ENCODE measurements at regions not wholly inside any gene's neighbourhood (a gene's known extent, or its start where the extent isn't known, plus 50 kb on each side); places are given as distances from the start of the nearest gene placed in this dataset.

GRCh38 chr2:123901256-123901655, 123.8 kb upstream of the CNTNAP5 start:
- H3K4me3 ChIP-seq (ENCODE audit: low read depth, low read length) = no peak overlapping the region
- DNase-seq (ENCODE audit: low read depth) = no peak
- TF ChIP-seq MYC (IDR thresholded peaks at IDR 0.05; ENCODE audit: low read depth, low read length) = no peak
- no peak for TF ChIP-seq POLR2A (IDR thresholded peaks at IDR 0.05; ENCODE audit: extremely low read depth, insufficient read length)
- no peak for TF ChIP-seq MAX (IDR thresholded peaks at IDR 0.05; ENCODE audit: low read depth, low read length)
- TF ChIP-seq CTCF (IDR thresholded peaks at IDR 0.05; ENCODE audit: low read depth, low read length) = no peak

- no peak overlapping the region for H3K4me3 ChIP-seq (ENCODE audit: low read depth, low read length)
- TF ChIP-seq POLR2A (IDR thresholded peaks at IDR 0.05; ENCODE audit: extremely low read depth, insufficient read length) (no peak), MYC (IDR thresholded peaks at IDR 0.05; ENCODE audit: low read depth, low read length) (no peak), MAX (IDR thresholded peaks at IDR 0.05; ENCODE audit: low read depth, low read length) (no peak), CTCF (IDR thresholded peaks at IDR 0.05; ENCODE audit: low read depth, low read length) (no peak)
- DNase-seq (ENCODE audit: low read depth) = no peak
Measured at GRCh38 chr2:123906361-123906760, 118.7 kb upstream of the CNTNAP5 start.

- TF ChIP-seq POLR2A (IDR thresholded peaks at IDR 0.05; ENCODE audit: extremely low read depth, insufficient read length) = no peak
- TF ChIP-seq CTCF (IDR thresholded peaks at IDR 0.05; ENCODE audit: low read depth, low read length) = no peak
- no peak for TF ChIP-seq MAX (IDR thresholded peaks at IDR 0.05; ENCODE audit: low read depth, low read length)
- no peak for TF ChIP-seq MYC (IDR thresholded peaks at IDR 0.05; ENCODE audit: low read depth, low read length)
- DNase-seq (ENCODE audit: low read depth) = no peak
- no peak overlapping the region for H3K4me3 ChIP-seq (ENCODE audit: low read depth, low read length)
Measured at GRCh38 chr2:123908522-123908921, 116.6 kb upstream of the CNTNAP5 start.

GRCh38 chr2:123912171-123912570, 112.9 kb upstream of the CNTNAP5 start:
- no peak overlapping the region for H3K4me3 ChIP-seq (ENCODE audit: low read depth, low read length)
- no peak for DNase-seq (ENCODE audit: low read depth)
- TF ChIP-seq MYC (IDR thresholded peaks at IDR 0.05; ENCODE audit: low read depth, low read length) = no peak
- TF ChIP-seq CTCF (IDR thresholded peaks at IDR 0.05; ENCODE audit: low read depth, low read length) = no peak
- no peak for TF ChIP-seq POLR2A (IDR thresholded peaks at IDR 0.05; ENCODE audit: extremely low read depth, insufficient read length)
- TF ChIP-seq MAX (IDR thresholded peaks at IDR 0.05; ENCODE audit: low read depth, low read length) = no peak

GRCh38 chr2:123913143-123913735, 111.8 kb upstream of the CNTNAP5 start:
- TF ChIP-seq CTCF (IDR thresholded peaks at IDR 0.05; ENCODE audit: low read depth, low read length) (no peak), MAX (IDR thresholded peaks at IDR 0.05; ENCODE audit: low read depth, low read length) (no peak), POLR2A (IDR thresholded peaks at IDR 0.05; ENCODE audit: extremely low read depth, insufficient read length) (no peak), MYC (IDR thresholded peaks at IDR 0.05; ENCODE audit: low read depth, low read length) (no peak)
- no peak overlapping the region for H3K4me3 ChIP-seq (ENCODE audit: low read depth, low read length)
- DNase-seq (ENCODE audit: low read depth) = no peak

Data from NB4 (cell line).